Keratinocyte (primary cell): ENCODE measurements at regions not wholly inside any gene's neighbourhood (a gene's known extent, or its start where the extent isn't known, plus 50 kb on each side); places are given as distances from the start of the nearest gene placed in this dataset.

Experiments used
- EZH2 ChIP-seq: IDR thresholded peaks from one replicate; pipeline ENCODE4 v1.6.1; 2012; ENCODE audit warnings: inconsistent platforms, mild to moderate bottlenecking, low read length, moderate library complexity
- TF ChIP-seq, protein P1 (sequence below), 3 experiments: IDR thresholded peaks in 1 of 3; conservative IDR thresholded peaks in 1 of 3; optimal IDR thresholded peaks in 1 of 3; 2 replicates in 2 of 3; 3 replicates in 1 of 3; pipeline versions ENCODE3 to v1.5.1; 2011; ENCODE audit warnings: low read length in 3 of 3, mild to moderate bottlenecking in 3 of 3, moderate library complexity in 2 of 3, control low read depth in 1 of 3, inconsistent platforms in 1 of 3; ENCODE audit not compliant: insufficient read depth in 2 of 3; ENCODE audit errors: extremely low read depth in 1 of 3

DNA sequence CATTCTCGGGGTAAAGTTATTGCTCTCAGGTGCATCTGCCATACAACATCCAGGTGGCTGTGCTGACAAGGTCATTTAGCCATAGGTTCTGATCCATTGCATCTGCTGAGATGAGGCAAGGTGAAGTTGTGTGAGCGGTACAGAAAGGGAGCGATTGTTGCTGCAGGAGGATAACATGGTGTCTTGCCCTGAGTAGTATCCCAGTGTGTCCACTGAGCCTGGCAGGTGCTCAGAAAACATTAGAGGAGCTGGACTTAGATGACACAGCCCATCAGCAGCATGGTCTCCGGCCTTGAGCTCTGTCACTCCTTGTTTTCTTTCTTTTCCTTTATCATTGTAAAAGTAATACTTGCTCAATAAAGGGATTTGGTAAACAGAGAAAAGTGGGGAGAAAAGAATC lies 161.1 kb upstream of the ATP10A start:
- TF ChIP-seq, protein P1, sequence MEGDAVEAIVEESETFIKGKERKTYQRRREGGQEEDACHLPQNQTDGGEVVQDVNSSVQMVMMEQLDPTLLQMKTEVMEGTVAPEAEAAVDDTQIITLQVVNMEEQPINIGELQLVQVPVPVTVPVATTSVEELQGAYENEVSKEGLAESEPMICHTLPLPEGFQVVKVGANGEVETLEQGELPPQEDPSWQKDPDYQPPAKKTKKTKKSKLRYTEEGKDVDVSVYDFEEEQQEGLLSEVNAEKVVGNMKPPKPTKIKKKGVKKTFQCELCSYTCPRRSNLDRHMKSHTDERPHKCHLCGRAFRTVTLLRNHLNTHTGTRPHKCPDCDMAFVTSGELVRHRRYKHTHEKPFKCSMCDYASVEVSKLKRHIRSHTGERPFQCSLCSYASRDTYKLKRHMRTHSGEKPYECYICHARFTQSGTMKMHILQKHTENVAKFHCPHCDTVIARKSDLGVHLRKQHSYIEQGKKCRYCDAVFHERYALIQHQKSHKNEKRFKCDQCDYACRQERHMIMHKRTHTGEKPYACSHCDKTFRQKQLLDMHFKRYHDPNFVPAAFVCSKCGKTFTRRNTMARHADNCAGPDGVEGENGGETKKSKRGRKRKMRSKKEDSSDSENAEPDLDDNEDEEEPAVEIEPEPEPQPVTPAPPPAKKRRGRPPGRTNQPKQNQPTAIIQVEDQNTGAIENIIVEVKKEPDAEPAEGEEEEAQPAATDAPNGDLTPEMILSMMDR (optimal IDR thresholded peaks at IDR 0.05 in 1 of 3, IDR thresholded peaks at IDR 0.05 in 1 of 3, conservative IDR thresholded peaks at IDR 0.05 in 1 of 3; ENCODE audit: extremely low read depth in 1 of 3, insufficient read depth in 2 of 3, low read length in 3 of 3) = no peak
- no peak for TF ChIP-seq EZH2
